ENCODE measurements at regions not wholly inside any gene's neighbourhood (a gene's known extent, or its start where the extent isn't known, plus 50 kb on each side); places are given as distances from the start of the nearest gene placed in this dataset.

- no peak for TF ChIP-seq CTCF (conservative IDR thresholded peaks at IDR 0.05; ENCODE audit: low read depth, low read length)
- no peak for TF ChIP-seq EZH2 (IDR thresholded peaks at IDR 0.05; ENCODE audit: low read length, unreplicated experiment)
Observed at GRCh38 chr9:1875251-1875851, 139.8 kb upstream of the SMARCA2 start.
